ENCODE measurements at regions not wholly inside any gene's neighbourhood (a gene's known extent, or its start where the extent isn't known, plus 50 kb on each side); places are given as distances from the start of the nearest gene placed in this dataset.
A peak's percentile ranks its signal among the peaks of the same experiment; 100 is the strongest.

DNA sequence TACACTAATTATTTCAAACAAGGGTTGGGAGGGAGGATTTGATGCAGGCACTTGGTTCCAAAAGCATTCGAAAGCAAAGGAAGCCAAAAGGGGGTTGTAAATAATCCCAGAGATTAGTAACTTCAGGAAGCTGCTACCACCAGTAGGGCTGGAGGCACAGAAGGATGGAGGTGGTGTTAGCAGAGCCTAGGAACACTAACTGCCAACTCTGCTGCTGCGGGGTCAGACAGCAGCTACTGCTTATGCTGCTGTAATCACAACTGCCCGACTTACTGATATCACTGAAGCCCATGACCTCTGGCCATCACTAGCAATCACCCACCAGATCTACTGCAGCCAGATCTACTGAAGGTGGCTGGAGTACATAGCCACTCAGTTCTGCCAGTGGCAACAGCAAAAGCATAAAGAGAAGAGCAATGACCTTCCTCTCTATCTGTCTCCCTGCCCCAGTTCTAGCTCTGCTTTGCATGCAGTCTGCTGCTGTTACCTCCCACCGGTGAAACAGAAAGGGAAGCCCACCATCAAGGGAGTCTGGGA, 408.5 kb downstream of the PLPP3 start:
- no peak for FAIRE-seq
- H2AFZ ChIP-seq (ENCODE audit: low read length), result no peak overlapping the region
- H3K4me2 ChIP-seq (ENCODE audit: low read depth, low read length), result peak overlapping the region; percentile 72
- 41% methylated on average over 4 of the region's 4 CpGs for WGBS (ENCODE audit: low lambda C conversion rate)
- no peaks in the 10 kb centered on the region for H3K9me3 ChIP-seq (ENCODE audit: low read length)
- no peaks in the 10 kb centered on the region for H3K36me3 ChIP-seq (replicated peaks in 1 of 2; ENCODE audit: control insufficient read depth in 1 of 2, insufficient read depth in 2 of 2, low read length in 2 of 2)
- no peaks in the 10 kb centered on the region for H4K20me1 ChIP-seq (ENCODE audit: insufficient read depth, low read length)
- intact Hi-C loops (cut with micrococcal nuclease; ENCODE audit: unreplicated experiment), result no loop called here
- peak; percentile 64 for ATAC-seq
- no peak overlapping the region for H3K27ac ChIP-seq (ENCODE audit: extremely low read length, insufficient read depth, low read length)
- H3K79me2 ChIP-seq (ENCODE audit: insufficient read depth, low read length), result no peaks in the 10 kb centered on the region
- in situ Hi-C loops (cut with HindIII; ENCODE audit: extremely low pct_ligation_motif_present, low pct_unique_long_range_greater_than_20kb), result no loop called here
- peaks cover 18% of the 10 kb centered on the region for H3K4me1 ChIP-seq (ENCODE audit: insufficient read depth, low read length)
- CTCF ChIA-PET (ENCODE audit: low intra/inter-chr PET ratio, low total read pairs), result no interaction called here
- POLR2A ChIA-PET, result interaction anchor here (1.3 to 1.8 kb wide), 2 partner anchors 18 to 20 kb away, joined by 5 to 9 read pairs; no protein-coding TSS in a partner anchor
- H3K9ac ChIP-seq (ENCODE audit: insufficient read depth, low read depth, low read length), result no peak overlapping the region; the same call in 1 of the 2 replicates
- peak overlapping the region in 1 of 3 experiments; percentile 31; a peak in 1 of 6 replicates for H3K4me3 ChIP-seq (replicated peaks in 1 of 3; ENCODE audit: insufficient read depth in 1 of 3, low read depth in 2 of 3, low read length in 3 of 3)
- no TSS peak for BruUV-seq (replicated peaks)
- no peak for DNase-seq (ENCODE audit: low spot score)
- TF ChIP-seq ARNTL (CRISPR knock-in tag; IDR thresholded peaks at IDR 0.05), result no peak
- TF ChIP-seq ZNF790 (CRISPR knock-in tag; IDR thresholded peaks at IDR 0.05; ENCODE audit: borderline replicate concordance), result no peak
- no peak for TF ChIP-seq PCBP1 (IDR thresholded peaks at IDR 0.05; ENCODE audit: borderline replicate concordance, low read depth, low read length)
- TF ChIP-seq KMT2B (CRISPR knock-in tag; IDR thresholded peaks at IDR 0.05), result no peak
- TF ChIP-seq NR3C1 (CRISPR knock-in tag; IDR thresholded peaks at IDR 0.05), result no peak
- no peak for TF ChIP-seq KMT2A (CRISPR knock-in tag; IDR thresholded peaks at IDR 0.05)
- TF ChIP-seq, protein P1, sequence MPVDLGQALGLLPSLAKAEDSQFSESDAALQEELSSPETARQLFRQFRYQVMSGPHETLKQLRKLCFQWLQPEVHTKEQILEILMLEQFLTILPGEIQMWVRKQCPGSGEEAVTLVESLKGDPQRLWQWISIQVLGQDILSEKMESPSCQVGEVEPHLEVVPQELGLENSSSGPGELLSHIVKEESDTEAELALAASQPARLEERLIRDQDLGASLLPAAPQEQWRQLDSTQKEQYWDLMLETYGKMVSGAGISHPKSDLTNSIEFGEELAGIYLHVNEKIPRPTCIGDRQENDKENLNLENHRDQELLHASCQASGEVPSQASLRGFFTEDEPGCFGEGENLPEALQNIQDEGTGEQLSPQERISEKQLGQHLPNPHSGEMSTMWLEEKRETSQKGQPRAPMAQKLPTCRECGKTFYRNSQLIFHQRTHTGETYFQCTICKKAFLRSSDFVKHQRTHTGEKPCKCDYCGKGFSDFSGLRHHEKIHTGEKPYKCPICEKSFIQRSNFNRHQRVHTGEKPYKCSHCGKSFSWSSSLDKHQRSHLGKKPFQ (CRISPR knock-in tag; IDR thresholded peaks at IDR 0.05; ENCODE audit: insufficient replicate concordance), result no peak
- TF ChIP-seq ZNF350 (CRISPR knock-in tag; IDR thresholded peaks at IDR 0.05; ENCODE audit: borderline replicate concordance, low read depth), result no peak
- no peak for TF ChIP-seq HNRNPUL1 (IDR thresholded peaks at IDR 0.05; ENCODE audit: low read depth, low read length)
- no peak for TF ChIP-seq FOXK2 (IDR thresholded peaks at IDR 0.05)
- no peak for TF ChIP-seq KDM5B (CRISPR knock-in tag; IDR thresholded peaks at IDR 0.05; ENCODE audit: borderline replicate concordance)
- no peaks in the 10 kb centered on the region for H3K27me3 ChIP-seq (ENCODE audit: control insufficient read depth in 1 of 2, insufficient read depth in 2 of 2, low read length in 2 of 2)
